ENCODE measurements at regions not wholly inside any gene's neighbourhood (a gene's known extent, or its start where the extent isn't known, plus 50 kb on each side); places are given as distances from the start of the nearest gene placed in this dataset.
"Not testable (repeated sequence)": the region's sequence is repeated elsewhere in the genome, so short reads cannot be mapped to it uniquely, and the experiment has no call there.

- ATAC-seq (ENCODE audit: low read depth in 2 of 2); H3K4me1 Mint-ChIP-seq; DNase-seq: not testable (repeated sequence)
Measured at GRCh38 chr10:2189356-2189755, 452.0 kb upstream of the ADARB2 start.

GRCh38 chr10:2188371-2188770 lies 451.0 kb upstream of the ADARB2 start:
- H3K9me3 ChIP-seq (ENCODE audit: control insufficient read depth in 2 of 2, low read length in 2 of 2), result no peaks in the 10 kb centered on the region
- no peak overlapping the region for H3K27ac ChIP-seq (ENCODE audit: insufficient read depth, low read length, poor library complexity, severe bottlenecking)
- Mint-ChIP-seq H3K4me3 (no peak overlapping the region), H3K4me1 (peaks cover 0 to 5% (median 0%) of the 10 kb centered on the region in 4 donors), H3K9me3 (peaks cover 0 to 8% (median 4%) of the 10 kb centered on the region in 7 donors), H3K27ac (no peak overlapping the region), H3K27me3 (no peaks in the 10 kb centered on the region), H3K36me3 (peaks cover under 1% of the 10 kb centered on the region)
- no peaks in the 10 kb centered on the region for H3K4me1 ChIP-seq (ENCODE audit: control insufficient read depth, insufficient read depth, low read length, poor library complexity, severe bottlenecking)
- DNase-seq, result no peak
- H3K4me3 ChIP-seq (ENCODE audit: low read depth, low read length), result no peak overlapping the region
- H3K27me3 ChIP-seq (ENCODE audit: control insufficient read depth, insufficient read depth, low read length), result no peaks in the 10 kb centered on the region
- H3K36me3 ChIP-seq (ENCODE audit: control insufficient read depth, insufficient read depth, low read length), result no peaks in the 10 kb centered on the region
- ATAC-seq (ENCODE audit: low read depth in 2 of 2), result no peak

More at GRCh38 chr10:2189356-2189755, 452.0 kb upstream of the ADARB2 start:
- H3K27me3 ChIP-seq (ENCODE audit: control insufficient read depth, insufficient read depth, low read length); H3K9me3 ChIP-seq (ENCODE audit: control insufficient read depth in 2 of 2, low read length in 2 of 2); H3K36me3 ChIP-seq (ENCODE audit: control insufficient read depth, insufficient read depth, low read length); H3K9me3 Mint-ChIP-seq; H3K4me1 ChIP-seq (ENCODE audit: control insufficient read depth, insufficient read depth, low read length, poor library complexity, severe bottlenecking); H3K4me3 ChIP-seq (ENCODE audit: low read depth, low read length); H3K4me3 Mint-ChIP-seq; H3K27ac ChIP-seq (ENCODE audit: insufficient read depth, low read length, poor library complexity, severe bottlenecking); H3K36me3 Mint-ChIP-seq; H3K27ac Mint-ChIP-seq; H3K27me3 Mint-ChIP-seq: not testable (repeated sequence)

GRCh38 chr10:2173327-2173726 lies 436.0 kb upstream of the ADARB2 start:
- Mint-ChIP-seq H3K4me1 (no peaks in the 10 kb centered on the region), H3K9me3 (peaks cover 0 to 2% (median 0%) of the 10 kb centered on the region in 7 donors), H3K27ac (no peak overlapping the region), H3K27me3 (no peaks in the 10 kb centered on the region), H3K4me3 (no peak overlapping the region), H3K36me3 (no peaks in the 10 kb centered on the region)
- Histone ChIP-seq H3K27ac (ENCODE audit: insufficient read depth, low read length, poor library complexity, severe bottlenecking) (no peak overlapping the region), H3K36me3 (ENCODE audit: control insufficient read depth, insufficient read depth, low read length) (no peaks in the 10 kb centered on the region), H3K4me1 (ENCODE audit: control insufficient read depth, insufficient read depth, low read length, poor library complexity, severe bottlenecking) (no peaks in the 10 kb centered on the region), H3K27me3 (ENCODE audit: control insufficient read depth, insufficient read depth, low read length) (no peaks in the 10 kb centered on the region), H3K9me3 (ENCODE audit: control insufficient read depth in 2 of 2, low read length in 2 of 2) (peaks cover 0 to 2% of the 10 kb centered on the region in 2 experiments), H3K4me3 (ENCODE audit: low read depth, low read length) (no peak overlapping the region)
- no peak for ATAC-seq (ENCODE audit: low read depth in 2 of 2)
- DNase-seq, result no peak

- H3K27me3 ChIP-seq (ENCODE audit: control insufficient read depth, insufficient read depth, low read length), result no peaks in the 10 kb centered on the region
- H3K9me3 ChIP-seq (ENCODE audit: control insufficient read depth in 2 of 2, low read length in 2 of 2), result no peaks in the 10 kb centered on the region
- H3K4me3 Mint-ChIP-seq, result no peak overlapping the region
- no peak for DNase-seq
- H3K36me3 ChIP-seq (ENCODE audit: control insufficient read depth, insufficient read depth, low read length), result no peaks in the 10 kb centered on the region
- no peaks in the 10 kb centered on the region for H3K36me3 Mint-ChIP-seq
- no peaks in the 10 kb centered on the region for H3K4me1 ChIP-seq (ENCODE audit: control insufficient read depth, insufficient read depth, low read length, poor library complexity, severe bottlenecking)
- H3K27ac Mint-ChIP-seq, result no peak overlapping the region
- no peak overlapping the region for H3K4me3 ChIP-seq (ENCODE audit: low read depth, low read length)
- no peaks in the 10 kb centered on the region for H3K27me3 Mint-ChIP-seq
- H3K27ac ChIP-seq (ENCODE audit: insufficient read depth, low read length, poor library complexity, severe bottlenecking), result no peak overlapping the region
- no peaks in the 10 kb centered on the region for H3K4me1 Mint-ChIP-seq
- no peak for ATAC-seq (ENCODE audit: low read depth in 2 of 2)
- peaks cover 0 to 9% (median 0%) of the 10 kb centered on the region in 7 donors for H3K9me3 Mint-ChIP-seq
Measured at GRCh38 chr10:2165771-2166460, 428.6 kb upstream of the ADARB2 start.

- no peak overlapping the region for H3K4me3 ChIP-seq (ENCODE audit: low read depth, low read length)
- no peak overlapping the region for H3K27ac ChIP-seq (ENCODE audit: insufficient read depth, low read length, poor library complexity, severe bottlenecking)
- H3K27ac Mint-ChIP-seq, result no peak overlapping the region
- no peak for DNase-seq
- H3K36me3 Mint-ChIP-seq, result no peaks in the 10 kb centered on the region
- no peak for ATAC-seq (ENCODE audit: low read depth in 2 of 2)
- no peak overlapping the region for H3K4me3 Mint-ChIP-seq
- no peaks in the 10 kb centered on the region for H3K36me3 ChIP-seq (ENCODE audit: control insufficient read depth, insufficient read depth, low read length)
- H3K27me3 Mint-ChIP-seq, result peaks cover 4% of the 10 kb centered on the region
- H3K9me3 ChIP-seq (ENCODE audit: control insufficient read depth in 2 of 2, low read length in 2 of 2), result no peaks in the 10 kb centered on the region
- H3K4me1 ChIP-seq (ENCODE audit: control insufficient read depth, insufficient read depth, low read length, poor library complexity, severe bottlenecking), result no peaks in the 10 kb centered on the region
- no peaks in the 10 kb centered on the region for H3K4me1 Mint-ChIP-seq
- peaks cover 0 to 3% (median 0%) of the 10 kb centered on the region in 7 donors for H3K9me3 Mint-ChIP-seq
- H3K27me3 ChIP-seq (ENCODE audit: control insufficient read depth, insufficient read depth, low read length), result no peaks in the 10 kb centered on the region
Measured at GRCh38 chr10:2150288-2150687, 413.0 kb upstream of the ADARB2 start.

- H3K9me3 ChIP-seq (ENCODE audit: control insufficient read depth in 2 of 2, low read length in 2 of 2), result no peaks in the 10 kb centered on the region
- Mint-ChIP-seq H3K36me3 (no peaks in the 10 kb centered on the region), H3K27me3 (peaks cover 4% of the 10 kb centered on the region), H3K27ac (no peak overlapping the region), H3K4me3 (no peak overlapping the region), H3K4me1 (no peaks in the 10 kb centered on the region), H3K9me3 (peaks cover 0 to 3% (median 0%) of the 10 kb centered on the region in 7 donors)
- DNase-seq, result no peak
- no peak overlapping the region for H3K4me3 ChIP-seq (ENCODE audit: low read depth, low read length)
- no peaks in the 10 kb centered on the region for H3K27me3 ChIP-seq (ENCODE audit: control insufficient read depth, insufficient read depth, low read length)
- H3K4me1 ChIP-seq (ENCODE audit: control insufficient read depth, insufficient read depth, low read length, poor library complexity, severe bottlenecking), result no peaks in the 10 kb centered on the region
- no peaks in the 10 kb centered on the region for H3K36me3 ChIP-seq (ENCODE audit: control insufficient read depth, insufficient read depth, low read length)
- no peak for ATAC-seq (ENCODE audit: low read depth in 2 of 2)
- no peak overlapping the region for H3K27ac ChIP-seq (ENCODE audit: insufficient read depth, low read length, poor library complexity, severe bottlenecking)
Measured at GRCh38 chr10:2145926-2146478, 408.7 kb upstream of the ADARB2 start.

- Histone ChIP-seq H3K4me1 (ENCODE audit: control insufficient read depth, insufficient read depth, low read length, poor library complexity, severe bottlenecking) (no peaks in the 10 kb centered on the region), H3K9me3 (ENCODE audit: control insufficient read depth in 2 of 2, low read length in 2 of 2) (no peaks in the 10 kb centered on the region), H3K27me3 (ENCODE audit: control insufficient read depth, insufficient read depth, low read length) (no peaks in the 10 kb centered on the region), H3K27ac (ENCODE audit: insufficient read depth, low read length, poor library complexity, severe bottlenecking) (no peak overlapping the region), H3K36me3 (ENCODE audit: control insufficient read depth, insufficient read depth, low read length) (no peaks in the 10 kb centered on the region), H3K4me3 (ENCODE audit: low read depth, low read length) (no peak overlapping the region)
- Mint-ChIP-seq H3K36me3 (no peaks in the 10 kb centered on the region), H3K4me3 (no peak overlapping the region), H3K9me3 (peaks cover 0 to 3% (median 0%) of the 10 kb centered on the region in 7 donors), H3K27me3 (peaks cover 4% of the 10 kb centered on the region), H3K27ac (no peak overlapping the region), H3K4me1 (no peaks in the 10 kb centered on the region)
- DNase-seq, result no peak
- no peak for ATAC-seq (ENCODE audit: low read depth in 2 of 2)
Measured at GRCh38 chr10:2145491-2145890, 408.2 kb upstream of the ADARB2 start.

GRCh38 chr10:2144584-2144983 lies 407.3 kb upstream of the ADARB2 start:
- Histone ChIP-seq H3K4me1 (ENCODE audit: control insufficient read depth, insufficient read depth, low read length, poor library complexity, severe bottlenecking) (no peaks in the 10 kb centered on the region), H3K9me3 (ENCODE audit: control insufficient read depth in 2 of 2, low read length in 2 of 2) (no peaks in the 10 kb centered on the region), H3K36me3 (ENCODE audit: control insufficient read depth, insufficient read depth, low read length) (no peaks in the 10 kb centered on the region), H3K27ac (ENCODE audit: insufficient read depth, low read length, poor library complexity, severe bottlenecking) (no peak overlapping the region), H3K4me3 (ENCODE audit: low read depth, low read length) (no peak overlapping the region), H3K27me3 (ENCODE audit: control insufficient read depth, insufficient read depth, low read length) (no peaks in the 10 kb centered on the region)
- peaks cover 4% of the 10 kb centered on the region for H3K27me3 Mint-ChIP-seq
- no peak overlapping the region for H3K27ac Mint-ChIP-seq
- H3K9me3 Mint-ChIP-seq, result peaks cover 0 to 2% (median 0%) of the 10 kb centered on the region in 7 donors
- no peaks in the 10 kb centered on the region for H3K36me3 Mint-ChIP-seq
- no peak overlapping the region for H3K4me3 Mint-ChIP-seq
- ATAC-seq (ENCODE audit: low read depth in 2 of 2), result no peak
- no peak for DNase-seq
- no peaks in the 10 kb centered on the region for H3K4me1 Mint-ChIP-seq
